ENCODE measurements at regions not wholly inside any gene's neighbourhood (a gene's known extent, or its start where the extent isn't known, plus 50 kb on each side); places are given as distances from the start of the nearest gene placed in this dataset.

GRCh38 chr6:92337571-92337970 lies 1081.8 kb downstream of the EPHA7 start:
- ATAC-seq (no peak), DNase-seq (no peak), FAIRE-seq (no peak)
- TF ChIP-seq CTCF (IDR thresholded peaks at IDR 0.05): no peak
- no peaks in the 10 kb centered on the region for H3K27me3 ChIP-seq
- intact Hi-C loops (cut with DNase I): no loop called here
- H3K4me3 ChIP-seq: no peak overlapping the region
- no peaks in the 10 kb centered on the region for H3K4me1 ChIP-seq
- no peaks in the 10 kb centered on the region for H3K9me3 ChIP-seq
- no peak overlapping the region for H3K27ac ChIP-seq
- WGBS, 2 donors: 30 to 38% methylated on average over 2 of the region's 2 CpGs
- H3K36me3 ChIP-seq: no peaks in the 10 kb centered on the region

- Histone ChIP-seq H3K27ac (no peak overlapping the region), H3K4me3 (no peak overlapping the region), H3K27me3 (no peaks in the 10 kb centered on the region), H3K9me3 (no peaks in the 10 kb centered on the region), H3K36me3 (no peaks in the 10 kb centered on the region), H3K4me1 (no peaks in the 10 kb centered on the region)
- no peak for TF ChIP-seq CTCF (IDR thresholded peaks at IDR 0.05)
- DNase-seq: no peak
- no peak for ATAC-seq
- 43 to 50% methylated on average over 7 of the region's 7 CpGs for WGBS, 2 donors
- no peak for FAIRE-seq
- intact Hi-C loops (cut with DNase I): no loop called here
Measured at GRCh38 chr6:92329208-92329847, 1090.0 kb downstream of the EPHA7 start.

GRCh38 chr6:92315312-92315711 lies 1104.0 kb downstream of the EPHA7 start:
- no peaks in the 10 kb centered on the region for H3K4me1 ChIP-seq
- H3K4me3 ChIP-seq: no peak overlapping the region
- FAIRE-seq (no peak), ATAC-seq (no peak), DNase-seq (no peak)
- no peak overlapping the region for H3K27ac ChIP-seq
- intact Hi-C loops (cut with DNase I): no loop called here
- no peaks in the 10 kb centered on the region for H3K36me3 ChIP-seq
- no peaks in the 10 kb centered on the region for H3K9me3 ChIP-seq
- no peak for TF ChIP-seq CTCF (IDR thresholded peaks at IDR 0.05)
- H3K27me3 ChIP-seq: no peaks in the 10 kb centered on the region
- WGBS, 2 donors: 47 to 49% methylated on average over 1 of the region's 1 CpG

- no peak for FAIRE-seq
- Histone ChIP-seq H3K4me1 (no peaks in the 10 kb centered on the region), H3K27ac (no peak overlapping the region), H3K4me3 (no peak overlapping the region), H3K27me3 (peaks cover 0 to 4% (median 0%) of the 10 kb centered on the region in 4 donors), H3K9me3 (no peaks in the 10 kb centered on the region), H3K36me3 (no peaks in the 10 kb centered on the region)
- no peak for ATAC-seq
- WGBS, 2 donors: 44 to 62% methylated on average over 4 of the region's 4 CpGs
- no peak for DNase-seq
- TF ChIP-seq CTCF (IDR thresholded peaks at IDR 0.05): no peak
- intact Hi-C loops (cut with DNase I): no loop called here
Measured at GRCh38 chr6:92297101-92297500, 1122.3 kb downstream of the EPHA7 start.

- no peak for TF ChIP-seq CTCF (IDR thresholded peaks at IDR 0.05)
- WGBS, 2 donors: 21% methylated on average over 1 of the region's 1 CpG
- H3K36me3 ChIP-seq: no peaks in the 10 kb centered on the region
- DNase-seq (no peak), FAIRE-seq (no peak), ATAC-seq (no peak)
- no peak overlapping the region for H3K4me3 ChIP-seq
- H3K27ac ChIP-seq: no peak overlapping the region
- intact Hi-C loops (cut with DNase I): no loop called here
- peaks cover 0 to 4% (median 0%) of the 10 kb centered on the region in 4 donors for H3K27me3 ChIP-seq
- no peaks in the 10 kb centered on the region for H3K4me1 ChIP-seq
- no peaks in the 10 kb centered on the region for H3K9me3 ChIP-seq
Measured at GRCh38 chr6:92292067-92292466, 1127.3 kb downstream of the EPHA7 start.
